ENCODE measurements at regions not wholly inside any gene's neighbourhood (a gene's known extent, or its start where the extent isn't known, plus 50 kb on each side); places are given as distances from the start of the nearest gene placed in this dataset.

- Histone ChIP-seq H3K27me3 (replicated peaks; ENCODE audit: insufficient read depth, low read length) (no peaks in the 10 kb centered on the region), H3F3A (ENCODE audit: insufficient read depth, low read length) (no peaks in the 10 kb centered on the region), H3K4me1 (ENCODE audit: low read length) (peaks cover 3% of the 10 kb centered on the region), H2AFZ (ENCODE audit: low read length) (no peak overlapping the region), H3K9me2 (replicated peaks; ENCODE audit: insufficient read depth, low read length) (no peaks in the 10 kb centered on the region), H3K79me2 (ENCODE audit: low read length) (no peaks in the 10 kb centered on the region), H3K9ac (ENCODE audit: low read length) (no peak overlapping the region), H3K4me2 (ENCODE audit: low read depth, low read length) (no peak overlapping the region), H4K20me1 (ENCODE audit: insufficient read depth, low read length) (no peaks in the 10 kb centered on the region), H3K36me3 (replicated peaks; ENCODE audit: insufficient read depth, low read length) (no peaks in the 10 kb centered on the region), H3K4me3 (ENCODE audit: low read length) (no peak overlapping the region), H3K9me3 (replicated peaks; ENCODE audit: insufficient read depth, low read length) (no peaks in the 10 kb centered on the region), H3K27ac (ENCODE audit: low read length) (no peak overlapping the region)
- no peak for DNase-seq
- TF ChIP-seq EZH2 (optimal IDR thresholded peaks at IDR 0.05; ENCODE audit: low read depth, low read length) (no peak), CTCF (IDR thresholded peaks at IDR 0.05; ENCODE audit: low read length) (no peak), EZH2phosphoT487 (IDR thresholded peaks at IDR 0.05; ENCODE audit: low read length) (no peak)
Measured at GRCh38 chr20:24723647-24724352, 225.3 kb upstream of the CST7 start.

- no peaks in the 10 kb centered on the region for H3K4me1 ChIP-seq (ENCODE audit: low read length)
- H3F3A ChIP-seq (ENCODE audit: insufficient read depth, low read length) = no peaks in the 10 kb centered on the region
- H3K4me3 ChIP-seq (ENCODE audit: low read length) = no peak overlapping the region
- no peaks in the 10 kb centered on the region for H4K20me1 ChIP-seq (ENCODE audit: insufficient read depth, low read length)
- H3K9me3 ChIP-seq (replicated peaks; ENCODE audit: insufficient read depth, low read length) = no peaks in the 10 kb centered on the region
- no peak overlapping the region for H2AFZ ChIP-seq (ENCODE audit: low read length)
- no peaks in the 10 kb centered on the region for H3K9me2 ChIP-seq (replicated peaks; ENCODE audit: insufficient read depth, low read length)
- no peaks in the 10 kb centered on the region for H3K79me2 ChIP-seq (ENCODE audit: low read length)
- no peaks in the 10 kb centered on the region for H3K36me3 ChIP-seq (replicated peaks; ENCODE audit: insufficient read depth, low read length)
- DNase-seq = no peak
- TF ChIP-seq CTCF (IDR thresholded peaks at IDR 0.05; ENCODE audit: low read length) = no peak
- TF ChIP-seq EZH2phosphoT487 (IDR thresholded peaks at IDR 0.05; ENCODE audit: low read length) = no peak
- TF ChIP-seq EZH2 (optimal IDR thresholded peaks at IDR 0.05; ENCODE audit: low read depth, low read length) = no peak
- no peaks in the 10 kb centered on the region for H3K27me3 ChIP-seq (replicated peaks; ENCODE audit: insufficient read depth, low read length)
- H3K4me2 ChIP-seq (ENCODE audit: low read depth, low read length) = no peak overlapping the region
- H3K9ac ChIP-seq (ENCODE audit: low read length) = no peak overlapping the region
- no peak overlapping the region for H3K27ac ChIP-seq (ENCODE audit: low read length)
Measured at GRCh38 chr20:24724982-24725533, 224.0 kb upstream of the CST7 start.

- Histone ChIP-seq H3F3A (ENCODE audit: insufficient read depth, low read length) (no peaks in the 10 kb centered on the region), H3K9me3 (replicated peaks; ENCODE audit: insufficient read depth, low read length) (no peaks in the 10 kb centered on the region), H3K4me3 (ENCODE audit: low read length) (no peak overlapping the region), H3K9ac (ENCODE audit: low read length) (no peak overlapping the region), H2AFZ (ENCODE audit: low read length) (no peak overlapping the region), H3K4me1 (ENCODE audit: low read length) (no peaks in the 10 kb centered on the region), H3K79me2 (ENCODE audit: low read length) (no peaks in the 10 kb centered on the region), H3K27me3 (replicated peaks; ENCODE audit: insufficient read depth, low read length) (no peaks in the 10 kb centered on the region), H3K36me3 (replicated peaks; ENCODE audit: insufficient read depth, low read length) (no peaks in the 10 kb centered on the region), H3K27ac (ENCODE audit: low read length) (no peak overlapping the region), H3K4me2 (ENCODE audit: low read depth, low read length) (no peak overlapping the region), H3K9me2 (replicated peaks; ENCODE audit: insufficient read depth, low read length) (no peaks in the 10 kb centered on the region), H4K20me1 (ENCODE audit: insufficient read depth, low read length) (no peaks in the 10 kb centered on the region)
- no peak for DNase-seq
- no peak for TF ChIP-seq EZH2 (optimal IDR thresholded peaks at IDR 0.05; ENCODE audit: low read depth, low read length)
- no peak for TF ChIP-seq EZH2phosphoT487 (IDR thresholded peaks at IDR 0.05; ENCODE audit: low read length)
- no peak for TF ChIP-seq CTCF (IDR thresholded peaks at IDR 0.05; ENCODE audit: low read length)
Measured at GRCh38 chr20:24727795-24728194, 221.3 kb upstream of the CST7 start.
